HL-60 (cell line): ENCODE measurements at regions not wholly inside any gene's neighbourhood (a gene's known extent, or its start where the extent isn't known, plus 50 kb on each side); places are given as distances from the start of the nearest gene placed in this dataset.

ENCODE experiments used
- DNase-seq, 2 experiments: peaks; one replicate each; pipeline ENCODE4 v3.0.0-alpha.2; 2010 to 2020; ENCODE audit warnings: low read depth in 1 of 2, low spot score in 1 of 2
- H3K27ac ChIP-seq: fragments of 250-450 bp; sonication (Bioruptor Pico); replicated peaks from 2 replicates; pipeline ENCODE4 v1.5.1; 2020; ENCODE audit warnings: mild to moderate bottlenecking, moderate library complexity
- H3K27me3 ChIP-seq: fragments of 250-450 bp; sonication (Bioruptor Pico); 2 replicates; pipeline ENCODE4 v1.5.1; 2021; ENCODE audit warnings: mild to moderate bottlenecking, moderate library complexity; ENCODE audit not compliant: insufficient read depth, poor library complexity, severe bottlenecking
- H3K4me3 ChIP-seq: replicated peaks from 2 replicates; pipeline ENCODE4 v1.5.1; 2011; ENCODE audit warnings: mild to moderate bottlenecking, control low read depth, low read length; ENCODE audit not compliant: insufficient read depth
- CTCF ChIP-seq: IDR thresholded peaks from one replicate; pipeline ENCODE4 v1.5.1; 2011; ENCODE audit warnings: low read length, control low read depth, inconsistent platforms; ENCODE audit not compliant: insufficient read depth
- GABPA ChIP-seq: IDR thresholded peaks from 2 replicates; pipeline ENCODE4 v1.6.1; 2012; ENCODE audit warnings: low read depth
- POLR2AphosphoS5 ChIP-seq: IDR thresholded peaks from 2 replicates; pipeline ENCODE4 v1.6.1; 2012; ENCODE audit warnings: low read depth
- REST ChIP-seq: IDR thresholded peaks from 2 replicates; pipeline ENCODE4 v1.6.1; 2012; ENCODE audit warnings: low read depth; ENCODE audit not compliant: insufficient replicate concordance
- SPI1 ChIP-seq: IDR thresholded peaks from 2 replicates; pipeline ENCODE4 v1.6.1; 2012; ENCODE audit warnings: low read depth, mild to moderate bottlenecking, borderline replicate concordance

- no peaks in the 10 kb centered on the region for H3K27me3 ChIP-seq
- H3K4me3 ChIP-seq: no peak overlapping the region
Measured at GRCh38 chr2:217285926-217286325, 426.1 kb upstream of the TNP1 start.

GRCh38 chr2:217283460-217283859, 423.6 kb upstream of the TNP1 start:
- Histone ChIP-seq H3K4me3 (no peak overlapping the region), H3K27me3 (no peaks in the 10 kb centered on the region), H3K27ac (no peak overlapping the region)
- TF ChIP-seq REST (no peak), CTCF (no peak)
- no peak for DNase-seq

More at GRCh38 chr2:217285926-217286325, 426.1 kb upstream of the TNP1 start:
- no peak for DNase-seq
- no peak for TF ChIP-seq POLR2AphosphoS5
- no peak for TF ChIP-seq GABPA
- no peak for TF ChIP-seq REST
- no peak for TF ChIP-seq CTCF
- no peak for TF ChIP-seq SPI1
- H3K27ac ChIP-seq: no peak overlapping the region

- Histone ChIP-seq H3K27ac (no peak overlapping the region), H3K27me3 (no peaks in the 10 kb centered on the region), H3K4me3 (no peak overlapping the region)
- no peak for DNase-seq
- TF ChIP-seq POLR2AphosphoS5 (no peak), SPI1 (no peak), GABPA (no peak), CTCF (no peak)
Measured at GRCh38 chr2:217282531-217282930, 422.7 kb upstream of the TNP1 start.

GRCh38 chr2:217279556-217279955, 419.7 kb upstream of the TNP1 start:
- H3K4me3 ChIP-seq: no peak overlapping the region
- no peak overlapping the region for H3K27ac ChIP-seq
- no peaks in the 10 kb centered on the region for H3K27me3 ChIP-seq
- no peak for DNase-seq
- no peak for TF ChIP-seq GABPA
- TF ChIP-seq SPI1: no peak
- no peak for TF ChIP-seq POLR2AphosphoS5
- no peak for TF ChIP-seq REST
- TF ChIP-seq CTCF: no peak
